T-helper 2 cell treated with Interferon-gamma antibody and Interleukin-4, amounts not matched to agents 100 ng/mL and 5 ng/mL, for 36 hours (primary cell): ENCODE measurements at regions not wholly inside any gene's neighbourhood (a gene's known extent, or its start where the extent isn't known, plus 50 kb on each side); places are given as distances from the start of the nearest gene placed in this dataset.

Experiments
- intact Hi-C: fragments of 100-400 bp; cut with micrococcal nuclease; formaldehyde crosslinking; loops from one replicate; pipeline ENCODE4 v1.15.1; 2023

DNA sequence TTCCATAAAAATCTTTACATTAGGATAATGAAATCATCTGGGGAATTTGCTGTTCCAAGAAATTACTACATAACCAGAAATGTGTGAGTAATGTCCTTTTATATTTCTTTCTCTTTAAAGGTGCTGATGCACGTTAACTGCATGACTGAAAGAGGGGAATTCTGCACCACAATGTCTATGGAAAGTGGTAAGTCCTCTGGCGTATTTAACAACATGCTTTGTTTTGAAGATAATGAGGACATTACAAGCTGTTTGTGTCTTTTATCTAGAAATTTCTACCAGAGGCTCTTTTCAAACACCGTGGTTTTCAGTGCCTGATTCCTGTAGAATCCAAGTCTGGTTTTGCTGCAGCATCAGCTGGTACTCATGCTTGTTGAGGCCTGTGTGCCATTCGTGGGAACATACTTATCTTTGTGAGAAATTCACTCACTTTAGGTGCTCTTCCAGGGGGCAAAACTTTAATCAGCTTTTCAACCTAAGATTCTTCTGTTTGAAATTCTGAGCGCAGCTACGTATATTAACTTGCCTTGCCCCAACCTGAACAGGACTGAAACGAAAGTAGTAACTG is 257.2 kb downstream of the PDHA2 start:
- intact Hi-C loops, result no loop called here

DNA sequence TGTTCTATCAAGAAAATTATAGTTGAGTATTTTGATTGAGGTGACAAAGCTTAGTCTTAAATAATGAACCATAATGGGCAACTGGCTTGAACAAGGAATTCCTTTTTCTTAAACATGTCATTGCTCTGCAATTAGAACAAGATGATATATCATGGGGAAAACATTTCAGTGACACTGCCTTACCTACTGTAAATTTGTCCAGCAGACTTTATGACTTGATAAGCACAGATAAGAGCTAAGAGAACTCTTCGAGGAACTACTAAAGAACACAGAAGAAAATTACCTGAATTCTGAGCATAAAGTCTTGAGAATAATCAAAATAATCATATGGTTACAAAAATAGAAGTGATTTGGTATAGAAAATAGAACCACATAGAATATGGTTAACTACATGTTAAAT is 257.8 kb downstream of the PDHA2 start:
- intact Hi-C loops, result no loop called here

DNA sequence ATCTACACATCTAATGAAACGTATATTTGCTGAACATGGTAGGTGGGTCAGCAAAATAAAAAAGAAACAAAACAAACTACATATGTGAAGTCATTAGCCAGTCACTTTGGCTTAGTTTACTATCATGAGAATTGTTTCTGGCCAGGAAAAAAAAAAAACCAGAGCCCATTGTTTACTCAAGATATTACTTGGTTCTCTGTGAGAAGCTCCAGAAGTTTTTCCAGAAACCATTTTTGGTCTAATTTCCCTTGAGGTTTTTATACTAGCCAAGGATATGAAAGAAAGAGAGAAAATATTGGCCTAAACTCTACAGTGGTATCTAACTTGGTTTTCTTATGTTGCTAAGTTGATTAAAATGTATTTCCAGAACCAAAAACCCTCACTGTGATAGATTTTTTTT is 259.1 kb downstream of the PDHA2 start:
- intact Hi-C loops, result no loop called here

DNA sequence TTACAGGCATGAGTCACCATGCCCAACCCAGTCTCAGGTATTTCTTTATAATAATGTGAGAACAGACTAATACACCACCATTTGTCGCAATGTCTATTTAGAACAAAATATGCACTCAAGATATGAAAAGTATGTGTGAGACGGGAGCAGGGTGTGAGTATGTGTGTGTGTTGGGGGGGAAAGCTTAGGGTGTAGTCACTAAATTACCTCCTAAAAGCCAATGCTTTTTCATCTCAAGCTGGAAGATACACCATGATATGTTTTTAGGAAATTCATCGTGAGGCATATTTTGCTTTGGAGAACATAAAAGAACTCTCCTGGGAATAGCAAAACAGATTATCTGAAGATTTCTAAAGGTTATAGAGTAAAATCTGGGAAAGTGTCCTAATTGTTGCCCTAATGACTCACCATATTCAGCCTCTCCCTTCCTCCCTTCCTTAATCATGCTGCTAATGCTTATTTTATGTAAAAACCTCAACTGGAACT is 262.7 kb downstream of the PDHA2 start:
- intact Hi-C loops, result no loop called here

DNA sequence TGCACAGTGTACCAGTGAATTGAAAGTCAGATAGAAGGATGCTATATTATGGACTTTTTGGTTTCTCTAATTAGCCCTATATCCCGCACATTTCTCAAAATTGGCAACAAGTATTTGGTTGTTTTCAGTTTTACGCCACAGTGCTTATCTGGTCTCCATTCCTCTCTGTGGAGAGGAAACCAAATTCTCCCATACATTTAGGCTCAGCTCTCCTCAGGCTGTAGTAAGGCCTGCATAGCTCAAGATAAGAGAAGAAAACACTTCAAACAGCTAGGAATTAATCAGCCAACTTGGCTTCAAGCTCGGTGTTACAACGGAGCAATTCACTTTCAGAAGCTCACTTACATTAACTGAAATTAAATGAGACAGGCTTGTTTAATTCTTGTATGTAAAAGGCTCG is 263.2 kb downstream of the PDHA2 start:
- intact Hi-C loops, result no loop called here

DNA sequence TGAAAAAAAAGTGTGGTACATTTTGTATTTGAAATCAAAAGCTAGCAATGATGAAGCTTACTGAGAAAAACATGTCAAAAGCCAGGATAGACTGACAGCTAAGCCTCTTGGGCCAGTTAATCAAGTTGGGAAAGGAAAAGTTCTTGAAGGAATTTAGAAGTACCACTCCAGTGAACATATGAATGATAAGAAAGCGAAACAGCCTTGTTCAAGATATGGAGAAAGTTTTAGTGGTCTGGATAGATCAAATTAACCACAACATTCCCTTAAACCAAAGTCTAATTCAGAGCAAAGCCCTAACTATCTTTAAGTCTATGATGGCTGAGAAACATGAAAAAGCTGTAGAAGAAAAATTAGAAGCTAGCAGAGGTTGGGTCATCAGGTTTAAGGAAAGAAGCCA is 268.3 kb downstream of the PDHA2 start:
- intact Hi-C loops, result no loop called here

DNA sequence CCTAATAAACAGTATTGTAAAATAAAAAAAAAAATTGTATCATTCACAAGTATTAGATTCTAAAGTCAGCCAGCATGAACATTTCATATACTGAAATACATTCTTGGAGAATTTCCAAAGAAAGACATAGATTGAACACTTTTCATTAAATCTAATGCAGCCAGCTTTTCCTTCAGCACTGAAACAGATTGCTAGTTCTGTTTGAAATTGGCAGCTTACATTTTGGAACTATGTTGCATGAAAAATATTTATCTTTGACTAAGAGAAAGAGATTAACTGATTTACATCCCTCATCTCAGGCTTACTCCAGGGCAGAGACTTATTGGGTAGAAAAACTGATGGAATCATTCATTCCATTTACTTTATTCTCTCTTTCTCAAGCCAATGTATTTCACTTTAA is 272.7 kb downstream of the PDHA2 start:
- intact Hi-C loops, result no loop called here

DNA sequence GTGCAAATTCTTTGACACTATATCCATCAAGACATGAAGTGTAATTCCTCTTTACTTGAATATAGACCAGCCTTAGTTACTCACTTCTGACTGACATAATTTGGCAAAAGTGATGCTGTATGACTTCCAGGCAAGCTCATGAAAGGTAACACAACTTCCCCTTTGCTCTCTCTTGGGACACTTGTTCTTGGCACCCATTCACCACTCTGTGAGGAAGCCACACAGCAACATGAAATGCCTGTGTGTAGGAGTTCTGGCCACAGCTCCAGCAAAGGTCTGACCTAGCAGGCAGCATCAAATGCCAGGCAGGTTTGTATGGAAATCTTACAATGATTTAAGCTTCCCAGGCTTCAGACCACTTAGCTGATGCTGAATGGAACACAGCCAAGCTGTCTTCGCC is 280.3 kb downstream of the PDHA2 start:
- intact Hi-C loops, result no loop called here

DNA sequence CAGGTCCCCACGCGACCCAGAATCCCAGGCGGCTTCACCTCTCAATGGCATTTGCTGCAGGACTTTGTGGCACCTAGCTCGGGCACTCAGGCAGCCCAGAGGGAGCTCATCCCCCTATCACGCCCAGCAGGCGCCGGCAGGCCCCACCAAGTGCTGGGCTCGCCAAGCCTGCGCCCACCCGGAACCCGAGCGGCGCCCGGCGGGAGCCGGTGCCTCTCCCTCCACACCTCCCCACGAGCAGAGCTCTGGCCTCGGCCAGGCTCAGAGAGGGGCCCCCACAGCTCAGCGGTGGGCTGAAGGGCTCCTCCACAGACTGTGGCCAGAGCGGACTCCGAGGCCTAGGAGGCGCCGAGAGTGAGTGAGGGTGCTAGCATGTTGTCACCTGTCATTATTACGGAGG is 286.3 kb downstream of the PDHA2 start:
- intact Hi-C loops, result no loop called here

DNA sequence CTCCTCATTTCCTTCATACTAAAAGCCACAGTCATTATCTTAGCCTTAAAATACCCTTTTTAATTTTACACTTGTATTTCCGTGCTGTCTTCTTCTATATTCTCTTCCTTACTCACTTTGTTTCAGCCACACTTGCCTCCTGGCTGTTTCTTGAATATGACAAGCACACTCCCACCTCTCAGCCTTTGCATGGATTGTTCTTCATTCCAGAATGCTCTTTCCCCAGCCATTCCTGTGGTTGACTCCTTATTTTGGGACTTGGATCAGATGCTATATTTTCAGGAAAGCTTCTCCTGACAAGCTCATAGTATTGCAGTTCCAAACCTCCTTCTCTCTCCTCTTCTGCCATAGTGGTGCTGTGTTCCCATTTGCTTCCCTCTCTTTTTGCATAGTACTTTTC is 291.3 kb downstream of the PDHA2 start:
- intact Hi-C loops, result no loop called here

DNA sequence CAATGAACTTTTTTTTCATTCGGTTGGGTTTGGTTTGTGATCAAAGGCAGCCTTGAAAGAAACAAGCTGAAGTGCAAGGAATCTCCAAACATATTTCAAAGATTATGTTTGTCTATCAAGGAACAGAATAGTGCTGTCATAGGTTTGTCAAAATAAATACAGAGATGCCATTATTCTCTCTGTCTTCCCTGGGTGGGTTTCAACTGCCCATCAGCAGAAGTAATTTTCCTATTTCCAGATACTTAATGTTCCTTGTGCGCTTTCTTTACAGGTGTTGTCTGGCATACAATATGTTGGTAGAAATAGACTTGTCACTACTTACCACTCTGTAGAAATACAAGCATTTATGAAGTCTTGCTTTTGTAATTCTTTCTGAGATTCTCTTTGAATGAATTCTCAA is 294.9 kb downstream of the PDHA2 start:
- intact Hi-C loops, result no loop called here

DNA sequence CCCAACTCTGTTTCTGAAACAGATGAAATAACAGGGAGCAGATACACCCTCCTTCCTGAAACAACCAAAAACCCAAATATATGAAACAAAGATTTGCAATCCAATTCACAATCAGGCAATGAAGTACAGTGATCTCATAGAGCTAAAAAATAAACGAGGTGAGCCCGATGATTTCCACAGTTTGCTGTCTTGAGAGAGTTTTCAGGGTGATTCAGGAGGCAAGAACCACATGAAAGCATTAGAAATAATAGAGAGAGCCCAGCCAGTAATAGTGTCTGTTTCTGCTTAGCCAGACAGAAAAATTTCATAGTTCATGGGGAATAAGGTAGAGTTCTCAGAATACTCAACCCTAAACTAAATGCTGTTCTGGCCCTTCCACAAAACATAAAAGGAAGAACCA is 296.2 kb downstream of the PDHA2 start:
- intact Hi-C loops, result no loop called here

DNA sequence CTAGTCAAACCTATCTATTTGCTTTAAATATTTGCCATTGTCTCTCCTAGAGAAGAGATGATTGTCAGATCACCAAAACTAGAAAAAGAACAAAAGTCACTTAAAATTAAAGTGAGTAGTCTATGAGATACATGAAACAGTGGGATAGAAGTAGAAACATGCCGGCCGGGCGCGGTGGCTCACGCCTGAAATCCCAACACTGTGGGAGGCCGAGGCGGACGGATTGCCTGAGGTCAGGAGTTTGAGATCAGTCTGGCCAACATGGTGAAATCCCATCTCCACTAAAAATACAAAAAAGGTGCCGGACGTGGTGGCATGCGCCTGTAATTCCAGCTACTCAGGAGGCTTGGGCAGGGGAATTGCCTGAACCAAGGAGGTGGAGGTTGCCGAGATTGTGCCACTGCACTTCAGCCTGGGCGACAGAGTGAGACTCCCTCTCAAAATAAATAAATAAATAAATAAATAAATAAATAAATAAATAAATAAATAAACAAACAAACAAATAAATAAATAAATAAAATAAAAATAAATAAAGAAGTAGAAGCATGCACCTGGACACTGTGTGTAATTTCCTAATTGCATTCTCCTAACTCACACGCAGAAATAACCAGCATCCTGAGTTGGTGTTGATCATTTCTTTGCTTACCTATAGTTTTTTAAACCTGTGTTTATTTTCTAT is 299.5 kb downstream of the PDHA2 start:
- intact Hi-C loops, result no loop called here

DNA sequence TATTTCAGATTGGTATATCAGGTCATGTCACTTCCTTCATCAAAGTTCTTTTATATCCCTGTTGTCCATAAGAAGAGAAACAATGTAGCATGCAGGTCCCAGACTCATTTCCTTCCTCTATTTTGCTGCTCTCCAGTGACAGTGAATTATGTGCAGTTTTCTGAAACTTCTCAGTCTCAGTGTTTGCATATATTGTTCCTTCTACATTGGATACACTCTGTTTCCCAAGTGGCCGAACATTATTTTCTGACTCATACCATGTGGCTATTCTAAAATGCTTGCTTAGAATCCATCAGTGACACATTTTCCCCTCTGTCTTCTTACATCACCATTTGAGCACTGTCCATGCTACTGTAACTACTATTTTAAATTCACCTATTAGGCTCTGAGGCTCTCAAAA is 305.7 kb downstream of the PDHA2 start:
- intact Hi-C loops, result no loop called here

DNA sequence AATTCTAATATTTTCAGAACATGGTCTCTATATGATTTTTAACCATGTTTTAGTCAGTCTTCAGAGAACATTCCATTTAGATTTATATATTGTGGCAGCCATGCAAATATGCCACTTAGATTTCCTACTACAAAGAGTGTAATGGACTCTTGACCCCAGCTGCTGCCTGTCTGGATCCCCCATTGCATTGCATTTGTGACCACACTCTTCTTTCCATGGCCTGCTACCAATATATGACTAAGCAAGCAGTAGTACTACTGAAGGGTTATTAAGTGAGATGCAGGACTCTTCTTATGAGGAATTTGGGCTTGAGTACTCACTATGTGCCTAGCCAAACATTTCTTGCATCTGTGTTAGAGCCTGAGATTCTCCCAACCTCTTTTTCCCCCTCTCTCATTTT is 306.8 kb downstream of the PDHA2 start:
- intact Hi-C loops, result no loop called here

DNA sequence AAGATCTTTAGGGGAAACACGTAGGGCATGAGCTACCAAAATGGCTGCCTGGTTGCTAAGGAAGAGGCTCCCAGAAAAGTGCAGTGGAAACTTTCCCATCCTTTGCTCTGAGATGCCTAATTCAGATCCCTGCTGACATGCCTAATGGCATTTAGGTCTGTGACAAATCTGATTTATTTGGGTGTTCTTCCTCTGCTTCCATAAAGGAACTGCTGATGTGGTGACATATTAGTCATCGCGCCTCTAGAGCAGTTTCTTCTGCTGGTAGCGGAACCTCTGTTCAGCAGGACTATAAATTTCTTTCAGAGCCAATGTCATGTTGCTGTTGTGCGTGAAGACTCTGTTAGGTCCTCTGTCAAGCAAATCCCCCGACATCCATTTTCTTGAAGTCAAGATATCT is 310.0 kb downstream of the PDHA2 start:
- intact Hi-C loops, result no loop called here

DNA sequence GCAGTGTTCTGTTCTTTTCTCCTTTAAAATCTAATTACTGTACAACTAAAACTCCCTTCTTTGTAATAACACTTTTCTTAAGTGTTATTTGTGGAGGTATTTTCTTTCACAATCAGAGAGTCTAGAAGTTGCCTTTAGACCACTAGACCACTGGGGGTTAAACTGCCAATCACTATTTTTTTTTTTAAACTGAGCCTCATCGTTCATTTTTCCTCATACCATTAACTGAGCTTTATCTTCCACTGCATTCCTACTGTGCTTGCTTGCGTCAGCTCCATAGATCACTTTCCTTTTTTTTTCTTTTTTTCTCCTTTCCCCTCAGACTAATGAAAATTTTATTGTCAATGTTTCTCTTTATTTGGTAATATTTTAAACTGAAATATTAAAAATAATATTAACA is 310.6 kb downstream of the PDHA2 start:
- intact Hi-C loops, result no loop called here

DNA sequence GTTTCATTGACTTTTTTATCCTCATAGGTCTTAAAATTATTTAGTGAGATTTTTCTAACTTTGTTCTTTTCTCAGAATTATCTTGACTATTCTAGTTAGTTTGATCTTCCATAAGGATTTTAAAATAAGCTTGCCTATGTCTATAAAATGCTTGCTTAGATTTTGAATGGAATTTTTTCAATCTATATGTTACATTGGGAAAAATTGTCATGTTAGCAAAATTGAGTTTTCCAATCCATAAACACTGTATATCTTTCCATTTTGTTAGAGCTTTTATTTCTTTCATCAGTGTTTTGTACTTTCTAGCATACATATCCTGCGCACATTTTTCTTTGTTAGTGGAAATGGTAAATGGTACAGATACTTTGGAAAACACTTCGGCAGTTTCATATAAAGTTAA is 312.9 kb downstream of the PDHA2 start:
- intact Hi-C loops, result no loop called here

DNA sequence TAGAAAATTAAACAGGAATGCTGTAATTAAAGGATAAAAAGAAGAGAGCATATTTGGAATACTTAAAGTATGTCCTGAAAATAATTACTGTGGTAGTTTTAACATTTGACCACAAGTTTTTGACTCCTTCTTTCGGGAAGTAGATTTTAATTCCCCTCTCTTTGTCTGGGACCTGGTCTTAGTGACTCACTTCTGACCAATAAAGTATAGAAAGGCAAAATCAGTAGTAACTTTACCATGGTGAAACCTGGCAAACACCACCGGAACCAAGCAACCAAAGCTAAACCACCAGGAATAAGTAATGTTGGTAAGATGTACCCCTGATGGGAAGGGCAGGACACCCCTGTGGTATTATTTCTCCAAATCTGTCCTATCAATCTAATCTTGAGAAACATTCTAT is 314.8 kb downstream of the PDHA2 start:
- intact Hi-C loops, result no loop called here

DNA sequence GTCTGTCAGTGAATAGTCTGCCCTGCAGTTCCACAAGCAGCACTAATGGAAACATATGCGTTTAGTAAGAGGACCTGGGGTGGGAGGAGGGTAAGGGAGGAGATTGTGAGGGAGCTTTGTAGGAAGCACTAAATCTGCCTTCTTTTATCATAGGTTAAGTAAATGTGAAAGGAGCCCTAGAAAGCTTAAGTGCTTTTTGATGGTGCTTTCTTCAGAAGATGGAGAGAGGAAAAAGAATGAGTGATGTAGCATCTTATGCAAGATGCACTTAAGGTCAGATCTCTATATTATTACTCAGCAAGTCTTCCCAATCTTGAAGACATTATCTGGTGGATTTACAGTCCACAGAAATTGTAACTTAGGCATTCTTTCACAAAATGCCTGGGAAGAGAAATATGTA is 322.7 kb downstream of the PDHA2 start:
- intact Hi-C loops, result no loop called here

DNA sequence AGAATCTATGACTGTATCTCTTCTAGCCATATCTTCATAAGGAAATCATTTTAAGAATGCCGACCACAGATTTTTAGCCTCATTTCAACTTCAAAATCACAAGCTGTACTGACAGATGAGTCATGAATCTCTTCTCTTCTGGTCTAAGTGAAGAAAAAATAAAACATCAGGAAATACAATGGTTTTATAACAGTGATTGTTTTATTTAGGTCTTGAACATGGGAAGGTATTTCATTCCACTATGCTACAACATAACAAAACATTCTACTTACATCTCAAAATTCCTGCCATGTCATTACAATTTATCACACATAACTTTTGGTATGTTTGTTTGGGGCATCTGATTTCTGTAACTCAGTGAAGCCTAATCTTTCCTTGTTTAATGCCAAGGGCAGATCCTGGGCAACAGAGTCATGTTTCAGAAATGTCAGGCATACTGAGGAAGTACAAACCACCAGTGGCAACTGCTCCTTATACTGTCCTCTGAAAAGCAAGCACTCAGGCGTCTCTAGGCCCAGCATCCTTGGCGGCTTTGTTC is 325.0 kb downstream of the PDHA2 start:
- intact Hi-C loops, result no loop called here

DNA sequence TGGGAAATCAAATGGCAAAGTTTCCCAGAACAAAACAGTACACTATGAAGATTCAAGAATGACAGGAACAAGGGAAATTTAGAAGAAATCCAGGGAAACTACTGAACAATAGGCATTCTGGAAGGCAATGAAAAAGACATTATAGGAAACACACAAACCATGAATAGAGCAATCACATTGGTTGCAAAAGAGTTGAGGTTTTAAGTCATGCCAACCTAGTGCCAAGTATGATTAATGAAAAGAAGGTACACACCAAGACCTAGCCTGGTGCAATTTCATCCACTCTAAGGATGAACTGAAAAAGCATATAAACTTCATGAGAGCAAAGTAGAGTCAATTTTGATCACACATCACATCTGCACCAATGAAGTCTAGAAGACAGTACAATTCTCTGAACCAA is 326.9 kb downstream of the PDHA2 start:
- intact Hi-C loops, result no loop called here

DNA sequence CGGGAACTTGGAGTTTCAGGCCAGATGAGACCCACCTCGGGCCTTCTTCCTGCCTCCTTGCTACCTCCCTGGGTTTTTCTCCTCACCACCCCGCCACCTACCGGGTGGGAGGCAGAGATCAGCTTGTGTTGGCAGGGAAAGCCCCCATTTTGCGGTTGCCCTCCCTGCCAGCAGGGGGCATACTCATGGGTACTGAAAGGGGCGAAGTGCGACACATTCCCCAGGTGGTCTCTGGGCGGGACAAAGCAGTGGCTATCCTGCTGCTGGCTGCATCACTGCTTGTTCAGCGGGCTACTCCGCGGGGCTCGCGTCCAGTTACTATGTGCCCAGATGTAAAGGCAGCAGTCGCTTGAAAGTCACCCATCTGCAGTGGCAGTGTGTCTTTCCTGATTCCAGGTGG is 330.3 kb downstream of the PDHA2 start:
- intact Hi-C loops, result no loop called here
